22Rv1 (cell line): ENCODE measurements at regions not wholly inside any gene's neighbourhood (a gene's known extent, or its start where the extent isn't known, plus 50 kb on each side); places are given as distances from the start of the nearest gene placed in this dataset.

Source experiments
- ZFX ChIP-seq: fragments of 450-650 bp; IDR thresholded peaks from 2 replicates; pipeline ENCODE4 v1.6.1; 2017; ENCODE audit warnings: antibody characterized with exemption, borderline replicate concordance
- TF ChIP-seq, protein P1 (sequence below): fragments of 450-650 bp; IDR thresholded peaks from 2 replicates; pipeline ENCODE4 v1.5.1; 2017; ENCODE audit warnings: mild to moderate bottlenecking

DNA sequence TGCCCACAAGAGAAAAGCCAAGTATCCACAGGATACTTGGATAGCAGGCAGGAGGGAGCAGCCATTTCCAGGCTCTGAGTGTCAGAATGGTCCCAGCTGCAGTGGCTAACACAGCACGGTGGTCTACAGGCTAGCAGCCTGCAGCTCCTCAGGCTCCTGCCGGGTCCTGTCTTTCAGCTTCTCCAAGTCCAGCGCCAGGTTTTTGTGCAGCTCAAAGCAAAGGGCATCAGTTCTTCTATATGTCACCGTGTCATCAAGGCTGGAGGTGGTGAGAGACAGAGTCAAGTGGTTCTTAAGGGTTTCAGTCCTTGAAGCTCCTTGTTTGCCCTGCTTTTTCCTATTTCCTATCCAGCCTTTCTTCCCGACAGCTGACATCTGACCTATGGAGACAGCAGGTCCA is 188.6 kb downstream of the NUFIP1 start:
- TF ChIP-seq, protein P1, sequence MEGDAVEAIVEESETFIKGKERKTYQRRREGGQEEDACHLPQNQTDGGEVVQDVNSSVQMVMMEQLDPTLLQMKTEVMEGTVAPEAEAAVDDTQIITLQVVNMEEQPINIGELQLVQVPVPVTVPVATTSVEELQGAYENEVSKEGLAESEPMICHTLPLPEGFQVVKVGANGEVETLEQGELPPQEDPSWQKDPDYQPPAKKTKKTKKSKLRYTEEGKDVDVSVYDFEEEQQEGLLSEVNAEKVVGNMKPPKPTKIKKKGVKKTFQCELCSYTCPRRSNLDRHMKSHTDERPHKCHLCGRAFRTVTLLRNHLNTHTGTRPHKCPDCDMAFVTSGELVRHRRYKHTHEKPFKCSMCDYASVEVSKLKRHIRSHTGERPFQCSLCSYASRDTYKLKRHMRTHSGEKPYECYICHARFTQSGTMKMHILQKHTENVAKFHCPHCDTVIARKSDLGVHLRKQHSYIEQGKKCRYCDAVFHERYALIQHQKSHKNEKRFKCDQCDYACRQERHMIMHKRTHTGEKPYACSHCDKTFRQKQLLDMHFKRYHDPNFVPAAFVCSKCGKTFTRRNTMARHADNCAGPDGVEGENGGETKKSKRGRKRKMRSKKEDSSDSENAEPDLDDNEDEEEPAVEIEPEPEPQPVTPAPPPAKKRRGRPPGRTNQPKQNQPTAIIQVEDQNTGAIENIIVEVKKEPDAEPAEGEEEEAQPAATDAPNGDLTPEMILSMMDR = no peak
- TF ChIP-seq ZFX = no peak
